HG03565 (cell line): ENCODE measurements at regions not wholly inside any gene's neighbourhood (a gene's known extent, or its start where the extent isn't known, plus 50 kb on each side); places are given as distances from the start of the nearest gene placed in this dataset.

Experiments
- ATAC-seq: cut with Tn5 transposase; IDR thresholded peaks from one replicate; pipeline ENCODE4 v1.9.1; 2021; ENCODE audit warnings: mild to moderate bottlenecking, moderate library complexity; ENCODE audit not compliant: unreplicated experiment

- no peak for ATAC-seq
These were observed 806.2 kb upstream of the WWC1 start for GRCh38 chr5:167485061-167485774.

- no peak for ATAC-seq
These were observed 803.1 kb upstream of the WWC1 start for GRCh38 chr5:167488371-167488770.

GRCh38 chr5:167489202-167489601, 802.2 kb upstream of the WWC1 start:
- ATAC-seq: peak; percentile 95

DNA sequence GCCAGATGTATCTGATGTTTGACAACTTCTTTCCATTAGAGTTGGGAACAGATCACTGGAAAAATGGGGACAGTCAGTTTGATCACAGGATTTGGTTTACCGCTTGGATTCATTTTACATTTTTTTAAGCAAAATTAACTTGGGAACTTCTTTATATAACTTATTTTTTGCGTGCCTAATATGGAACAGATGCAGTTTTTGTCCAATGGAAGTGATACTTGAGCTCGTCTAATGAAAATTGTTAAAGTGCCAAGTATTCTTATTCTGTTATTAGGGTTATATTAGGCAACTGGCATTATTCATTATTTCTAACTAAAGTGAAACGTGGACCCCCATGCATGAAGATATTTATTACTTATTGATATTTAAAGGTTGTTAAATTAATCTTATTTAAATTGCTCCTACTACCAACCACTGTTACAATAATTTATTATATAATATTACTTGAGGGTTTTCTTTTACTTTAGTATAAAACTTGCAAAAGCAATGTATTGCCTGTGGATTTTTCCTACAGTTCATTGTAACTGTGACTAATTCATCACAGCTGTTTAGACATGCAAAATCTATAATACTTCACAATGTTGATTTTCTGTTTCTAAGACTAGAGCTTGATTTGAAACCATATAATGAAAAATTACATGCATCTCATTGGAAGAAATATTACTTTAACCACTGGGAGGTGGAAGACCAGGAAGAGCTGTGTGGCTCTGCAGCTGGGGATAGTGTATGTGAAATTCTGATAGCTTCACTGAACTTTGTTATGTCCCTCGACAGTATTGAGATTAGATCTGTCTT, 787.3 kb upstream of the WWC1 start:
- ATAC-seq: no peak

- no peak for ATAC-seq
These were observed 783.8 kb upstream of the WWC1 start for GRCh38 chr5:167507463-167508233.

DNA sequence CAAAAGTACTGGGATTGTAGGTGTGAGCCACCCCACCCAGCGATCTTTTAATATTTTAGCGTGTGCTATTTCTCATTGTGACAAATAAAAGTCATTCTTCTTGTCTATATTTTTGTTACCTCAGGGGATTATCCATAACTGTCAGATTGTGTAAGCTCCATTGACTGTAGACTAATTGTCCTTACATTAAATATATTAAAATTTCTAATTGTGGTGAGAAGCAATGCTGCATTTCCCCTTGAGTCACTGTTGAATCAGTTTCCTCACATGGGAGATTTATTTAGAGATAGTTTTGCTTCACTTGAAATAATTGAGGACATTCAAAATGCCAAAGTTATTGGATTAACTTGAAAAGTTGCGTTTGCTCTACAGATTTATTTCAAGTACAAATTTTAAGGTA, 782.4 kb upstream of the WWC1 start:
- no peak for ATAC-seq

GRCh38 chr5:167511276-167511675, 780.2 kb upstream of the WWC1 start:
- ATAC-seq: no peak

DNA sequence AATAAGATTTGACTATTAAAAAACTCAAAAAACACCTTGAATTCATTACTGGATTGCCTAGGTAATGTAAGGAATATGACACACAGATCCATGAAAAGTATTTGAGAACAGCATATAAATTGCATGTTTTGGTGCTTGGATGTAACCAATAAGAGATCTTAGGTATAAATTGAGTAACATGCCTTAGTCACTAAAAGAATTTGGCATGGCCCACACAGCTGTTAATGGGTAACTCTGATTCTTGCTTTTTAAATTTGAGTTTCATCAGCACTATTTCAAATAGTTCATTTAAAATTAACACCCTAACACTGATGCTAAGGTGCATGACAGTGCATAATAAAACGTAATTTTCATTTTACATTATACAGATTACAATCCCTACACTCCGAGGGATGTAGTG, 779.3 kb upstream of the WWC1 start:
- ATAC-seq: no peak

- ATAC-seq: no peak
These were observed 778.1 kb upstream of the WWC1 start for GRCh38 chr5:167513381-167513780.

DNA sequence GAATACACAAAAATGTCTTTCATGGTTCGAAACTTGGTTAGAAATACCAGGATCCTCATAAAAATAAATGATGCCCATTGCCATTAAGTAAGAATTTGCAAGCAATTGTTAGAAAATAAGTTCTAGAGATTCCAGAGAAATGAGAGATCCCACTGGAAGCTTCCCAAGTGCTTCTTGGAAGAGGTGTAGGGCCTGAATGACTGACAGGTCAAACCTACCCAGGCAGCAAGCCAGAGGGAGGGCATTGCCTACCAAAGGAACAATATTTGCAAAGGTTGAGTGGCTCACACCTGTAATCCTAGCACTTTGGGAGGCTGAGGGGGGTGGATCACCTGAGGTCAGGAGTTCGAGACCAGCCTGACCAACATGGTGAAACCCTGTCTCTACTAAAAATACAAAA, 777.0 kb upstream of the WWC1 start:
- no peak for ATAC-seq

- ATAC-seq: no peak
These were observed 766.4 kb upstream of the WWC1 start for GRCh38 chr5:167525004-167525403.

DNA sequence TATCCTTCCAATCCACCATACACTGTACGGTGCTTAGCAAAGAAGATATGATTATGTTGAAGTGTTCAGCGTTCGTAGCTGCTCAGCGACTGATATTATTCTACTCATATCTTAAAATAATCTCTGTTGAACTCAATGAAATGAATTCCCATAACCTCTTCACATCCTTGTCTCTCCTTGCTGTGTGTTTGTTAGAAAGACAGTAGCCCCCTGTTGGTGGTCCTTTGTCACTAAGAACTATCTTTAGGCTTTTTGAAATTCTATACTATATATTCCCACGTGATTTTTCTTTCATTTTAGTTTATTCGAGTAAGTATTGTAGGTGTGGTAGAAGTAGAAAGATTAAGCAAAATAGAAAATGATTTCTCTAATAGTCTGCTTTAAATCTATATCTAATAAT, 762.8 kb upstream of the WWC1 start:
- ATAC-seq: no peak

DNA sequence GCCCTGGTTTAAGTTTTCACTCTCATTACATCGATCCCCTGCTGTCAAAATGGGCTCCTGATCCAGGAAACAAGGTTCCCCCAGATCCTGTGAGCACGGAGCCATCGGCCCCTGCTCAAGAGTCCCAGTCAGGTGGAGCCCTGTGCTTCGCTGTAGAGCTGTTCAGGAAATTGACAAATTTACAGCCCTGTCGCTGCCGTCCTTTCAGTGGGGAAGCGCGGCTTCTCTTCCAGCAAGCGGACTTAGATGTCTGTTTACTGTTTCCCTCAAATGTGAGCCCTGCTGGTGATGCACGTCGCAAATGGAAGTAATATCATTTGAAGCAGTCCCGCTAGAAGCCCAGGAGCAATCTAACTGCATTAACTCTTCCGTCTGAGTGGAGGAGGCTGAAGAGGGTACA, 760.9 kb upstream of the WWC1 start:
- no peak for ATAC-seq

- ATAC-seq: no peak
These were observed 757.3 kb upstream of the WWC1 start for GRCh38 chr5:167533814-167534795.

GRCh38 chr5:167539747-167540146, 751.7 kb upstream of the WWC1 start:
- ATAC-seq: no peak

GRCh38 chr5:167546270-167546669, 745.2 kb upstream of the WWC1 start:
- no peak for ATAC-seq

DNA sequence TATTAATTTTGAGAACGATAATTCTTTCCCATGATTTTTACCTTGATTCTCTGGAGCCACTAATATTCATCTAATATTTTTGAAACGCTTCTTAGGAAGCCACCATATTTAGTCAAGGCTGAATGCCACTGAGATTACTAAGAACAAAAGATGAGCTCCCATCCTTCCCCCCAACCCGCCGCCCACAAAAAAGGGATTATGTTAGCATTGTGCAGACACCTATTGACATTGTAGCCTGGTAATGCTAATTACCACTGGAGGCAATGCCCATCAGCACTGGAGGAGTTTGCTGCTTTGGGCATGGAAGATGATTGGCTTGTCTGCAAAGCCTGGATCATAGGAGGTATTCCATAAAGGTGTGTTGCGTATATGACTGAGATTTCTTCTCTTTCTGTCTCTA, 739.1 kb upstream of the WWC1 start:
- ATAC-seq: no peak

DNA sequence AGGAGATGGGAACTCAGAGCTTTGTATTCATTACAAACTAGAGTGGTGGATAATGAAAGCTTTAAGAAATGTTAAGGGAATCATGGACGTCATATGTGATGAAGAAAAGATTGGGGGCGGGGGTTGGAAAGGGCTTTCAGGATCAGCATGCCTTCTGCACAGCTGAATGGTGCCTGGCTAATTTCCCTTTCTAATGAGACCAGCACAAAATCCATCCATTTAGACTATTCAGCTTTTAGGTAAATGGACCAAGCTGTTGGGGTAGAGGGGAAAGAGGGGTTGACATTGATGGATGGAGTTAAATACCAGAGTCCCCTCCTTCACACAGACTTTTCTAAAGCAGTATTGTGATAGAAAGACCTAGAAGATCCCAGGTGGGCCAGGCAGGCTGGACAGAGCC, 737.9 kb upstream of the WWC1 start:
- no peak for ATAC-seq

GRCh38 chr5:167554564-167555290, 736.7 kb upstream of the WWC1 start:
- no peak for ATAC-seq
